Hepatocyte (in vitro differentiated cells): ENCODE measurements at regions not wholly inside any gene's neighbourhood (a gene's known extent, or its start where the extent isn't known, plus 50 kb on each side); places are given as distances from the start of the nearest gene placed in this dataset.

Experiments used
- DNase-seq: peaks from one replicate; pipeline ENCODE4 v3.0.0-alpha.2; 2016; ENCODE audit warnings: low spot score
- H2AFZ ChIP-seq: fragments of 200-600 bp; sonication (generic); 2 replicates; pipeline ENCODE4 v1.6.0; 2016; ENCODE audit warnings: antibody characterized with exemption, mild to moderate bottlenecking
- H3K27ac ChIP-seq: fragments of 200-600 bp; sonication (generic); 2 replicates; pipeline ENCODE4 v1.5.1; 2016; ENCODE audit warnings: mild to moderate bottlenecking
- H3K27me3 ChIP-seq: fragments of 200-600 bp; sonication (generic); 2 replicates; pipeline ENCODE4 v1.6.1; 2016
- H3K36me3 ChIP-seq: fragments of 200-600 bp; sonication (generic); replicated peaks from 2 replicates; pipeline ENCODE4 v1.5.1; 2016; ENCODE audit warnings: low read depth; ENCODE audit not compliant: insufficient read depth
- H3K4me1 ChIP-seq: fragments of 200-600 bp; sonication (generic); 2 replicates; pipeline ENCODE4 v1.5.1; 2016; ENCODE audit warnings: mild to moderate bottlenecking, moderate library complexity; ENCODE audit not compliant: insufficient read depth
- H3K4me2 ChIP-seq: fragments of 200-600 bp; sonication (generic); 2 replicates; pipeline ENCODE4 v1.6.0; 2016
- H3K4me3 ChIP-seq: fragments of 200-600 bp; sonication (generic); 2 replicates; pipeline ENCODE4 v1.5.1; 2016; ENCODE audit warnings: mild to moderate bottlenecking
- H3K79me2 ChIP-seq: fragments of 200-600 bp; sonication (generic); 2 replicates; pipeline ENCODE4 v1.6.0; 2017; ENCODE audit warnings: mild to moderate bottlenecking
- H3K9me2 ChIP-seq: fragments of 200-600 bp; sonication (generic); replicated peaks from 2 replicates; pipeline ENCODE4 v1.6.0; 2017; ENCODE audit warnings: mild to moderate bottlenecking; ENCODE audit not compliant: insufficient read depth
- H3K9me3 ChIP-seq: fragments of 200-600 bp; sonication (generic); 2 replicates; pipeline ENCODE4 v1.5.1; 2016; ENCODE audit warnings: low read depth, mild to moderate bottlenecking
- H4K20me1 ChIP-seq: fragments of 200-600 bp; sonication (generic); 2 replicates; pipeline ENCODE4 v1.6.0; 2016; ENCODE audit warnings: mild to moderate bottlenecking; ENCODE audit not compliant: insufficient read depth, poor library complexity, severe bottlenecking
- EZH2 ChIP-seq: fragments of 200-600 bp; sonication (generic); IDR thresholded peaks from 2 replicates; pipeline ENCODE4 v1.6.1; 2016; ENCODE audit warnings: antibody characterized with exemption, mild to moderate bottlenecking, borderline replicate concordance
- EZH2phosphoT487 ChIP-seq: fragments of 200-600 bp; sonication (generic); IDR thresholded peaks from one replicate; pipeline ENCODE4 v1.6.1; 2018; ENCODE audit warnings: antibody characterized with exemption, mild to moderate bottlenecking, low read depth, moderate library complexity; ENCODE audit not compliant: unreplicated experiment, severe bottlenecking
- WGBS: methylation state at CpG from one replicate; pipeline ENCODE4 v1.1.6; 2016; ENCODE audit warnings: low lambda C conversion rate; ENCODE audit errors: missing lambda C conversion rate; 5-methylcytosine and 5-hydroxymethylcytosine counted together
- TF ChIP-seq, protein P1 (sequence below): fragments of 200-600 bp; sonication (generic); IDR thresholded peaks from 2 replicates; pipeline ENCODE4 v1.5.1; 2016; ENCODE audit warnings: antibody characterized with exemption, mild to moderate bottlenecking; ENCODE audit not compliant: poor library complexity

- Histone ChIP-seq H3K27me3 (peaks cover 9% of the 10 kb centered on the region), H3K9me2 (no peaks in the 10 kb centered on the region), H3K4me1 (no peaks in the 10 kb centered on the region), H3K79me2 (no peaks in the 10 kb centered on the region), H4K20me1 (no peaks in the 10 kb centered on the region), H2AFZ (no peak overlapping the region), H3K4me2 (no peak overlapping the region), H3K36me3 (no peaks in the 10 kb centered on the region), H3K9me3 (no peaks in the 10 kb centered on the region), H3K27ac (no peak overlapping the region), H3K4me3 (no peak overlapping the region)
- WGBS = 43% methylated on average over 24 of the region's 24 CpGs
- DNase-seq = peak; percentile 48
- TF ChIP-seq EZH2 = no peak
- no peak for TF ChIP-seq EZH2phosphoT487
- TF ChIP-seq, protein P1, sequence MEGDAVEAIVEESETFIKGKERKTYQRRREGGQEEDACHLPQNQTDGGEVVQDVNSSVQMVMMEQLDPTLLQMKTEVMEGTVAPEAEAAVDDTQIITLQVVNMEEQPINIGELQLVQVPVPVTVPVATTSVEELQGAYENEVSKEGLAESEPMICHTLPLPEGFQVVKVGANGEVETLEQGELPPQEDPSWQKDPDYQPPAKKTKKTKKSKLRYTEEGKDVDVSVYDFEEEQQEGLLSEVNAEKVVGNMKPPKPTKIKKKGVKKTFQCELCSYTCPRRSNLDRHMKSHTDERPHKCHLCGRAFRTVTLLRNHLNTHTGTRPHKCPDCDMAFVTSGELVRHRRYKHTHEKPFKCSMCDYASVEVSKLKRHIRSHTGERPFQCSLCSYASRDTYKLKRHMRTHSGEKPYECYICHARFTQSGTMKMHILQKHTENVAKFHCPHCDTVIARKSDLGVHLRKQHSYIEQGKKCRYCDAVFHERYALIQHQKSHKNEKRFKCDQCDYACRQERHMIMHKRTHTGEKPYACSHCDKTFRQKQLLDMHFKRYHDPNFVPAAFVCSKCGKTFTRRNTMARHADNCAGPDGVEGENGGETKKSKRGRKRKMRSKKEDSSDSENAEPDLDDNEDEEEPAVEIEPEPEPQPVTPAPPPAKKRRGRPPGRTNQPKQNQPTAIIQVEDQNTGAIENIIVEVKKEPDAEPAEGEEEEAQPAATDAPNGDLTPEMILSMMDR = no peak
These were observed 251.2 kb downstream of the ENGASE start for GRCh38 chr17:79325709-79326430.

GRCh38 chr17:79324194-79324593 lies 249.6 kb downstream of the ENGASE start:
- no peak for DNase-seq
- Histone ChIP-seq H3K79me2 (no peaks in the 10 kb centered on the region), H3K9me3 (no peaks in the 10 kb centered on the region), H3K4me2 (no peak overlapping the region), H3K4me3 (no peak overlapping the region), H3K27me3 (peaks cover 14% of the 10 kb centered on the region), H2AFZ (no peak overlapping the region), H3K9me2 (no peaks in the 10 kb centered on the region), H4K20me1 (no peaks in the 10 kb centered on the region), H3K36me3 (no peaks in the 10 kb centered on the region), H3K27ac (no peak overlapping the region), H3K4me1 (no peaks in the 10 kb centered on the region)
- 67% methylated on average over 5 of the region's 5 CpGs for WGBS
- TF ChIP-seq, protein P1 = no peak
- TF ChIP-seq EZH2 = no peak
- TF ChIP-seq EZH2phosphoT487 = no peak

GRCh38 chr17:79323566-79323965 lies 248.9 kb downstream of the ENGASE start:
- H3K9me3 ChIP-seq = no peaks in the 10 kb centered on the region
- no peaks in the 10 kb centered on the region for H3K9me2 ChIP-seq
- H3K79me2 ChIP-seq = no peaks in the 10 kb centered on the region
- TF ChIP-seq EZH2phosphoT487 = no peak
- TF ChIP-seq EZH2 = no peak
- TF ChIP-seq, protein P1 = no peak
- 76% methylated on average over 10 of the region's 10 CpGs for WGBS
- H3K4me2 ChIP-seq = no peak overlapping the region
- no peaks in the 10 kb centered on the region for H3K4me1 ChIP-seq
- H3K27ac ChIP-seq = no peak overlapping the region
- no peak overlapping the region for H3K4me3 ChIP-seq
- peaks cover 14% of the 10 kb centered on the region for H3K27me3 ChIP-seq
- no peaks in the 10 kb centered on the region for H3K36me3 ChIP-seq
- no peak for DNase-seq
- H2AFZ ChIP-seq = no peak overlapping the region
- no peaks in the 10 kb centered on the region for H4K20me1 ChIP-seq
